ENCODE measurements at regions not wholly inside any gene's neighbourhood (a gene's known extent, or its start where the extent isn't known, plus 50 kb on each side); places are given as distances from the start of the nearest gene placed in this dataset.
"Not testable (repeated sequence)": the region's sequence is repeated elsewhere in the genome, so short reads cannot be mapped to it uniquely, and the experiment has no call there.

DNA sequence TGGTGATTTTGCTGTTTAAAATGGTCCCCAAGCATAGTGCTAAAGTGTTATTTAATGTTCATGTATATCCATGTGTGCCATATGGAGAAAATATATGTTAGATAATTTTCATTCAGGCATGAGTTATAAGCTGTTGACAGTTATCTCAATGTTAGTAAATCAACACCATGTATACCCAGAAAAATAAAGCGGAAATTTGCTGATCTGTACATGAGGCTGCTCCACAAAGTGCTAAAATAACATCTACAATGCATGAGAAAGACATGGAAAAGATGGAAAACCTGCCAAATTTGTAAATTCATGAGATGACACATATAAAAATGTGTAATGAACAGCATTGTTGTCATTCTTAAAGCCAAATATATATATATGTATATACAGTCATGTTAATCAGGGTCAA is 1199.2 kb downstream of the FSCB start:
- Histone ChIP-seq H3K9me3 (ENCODE audit: control insufficient read depth, insufficient read depth, low read depth, low read length) (no peaks in the 10 kb centered on the region), H2AFZ (ENCODE audit: low read length) (no peak overlapping the region)
- DNase-seq (ENCODE audit: low read depth in 2 of 2) = no peak

GRCh38 chr14:43306053-43306452 is 1201.0 kb downstream of the FSCB start:
- TF ChIP-seq, protein P1, sequence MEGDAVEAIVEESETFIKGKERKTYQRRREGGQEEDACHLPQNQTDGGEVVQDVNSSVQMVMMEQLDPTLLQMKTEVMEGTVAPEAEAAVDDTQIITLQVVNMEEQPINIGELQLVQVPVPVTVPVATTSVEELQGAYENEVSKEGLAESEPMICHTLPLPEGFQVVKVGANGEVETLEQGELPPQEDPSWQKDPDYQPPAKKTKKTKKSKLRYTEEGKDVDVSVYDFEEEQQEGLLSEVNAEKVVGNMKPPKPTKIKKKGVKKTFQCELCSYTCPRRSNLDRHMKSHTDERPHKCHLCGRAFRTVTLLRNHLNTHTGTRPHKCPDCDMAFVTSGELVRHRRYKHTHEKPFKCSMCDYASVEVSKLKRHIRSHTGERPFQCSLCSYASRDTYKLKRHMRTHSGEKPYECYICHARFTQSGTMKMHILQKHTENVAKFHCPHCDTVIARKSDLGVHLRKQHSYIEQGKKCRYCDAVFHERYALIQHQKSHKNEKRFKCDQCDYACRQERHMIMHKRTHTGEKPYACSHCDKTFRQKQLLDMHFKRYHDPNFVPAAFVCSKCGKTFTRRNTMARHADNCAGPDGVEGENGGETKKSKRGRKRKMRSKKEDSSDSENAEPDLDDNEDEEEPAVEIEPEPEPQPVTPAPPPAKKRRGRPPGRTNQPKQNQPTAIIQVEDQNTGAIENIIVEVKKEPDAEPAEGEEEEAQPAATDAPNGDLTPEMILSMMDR (conservative IDR thresholded peaks at IDR 0.05 in 1 of 2, IDR thresholded peaks at IDR 0.05 in 1 of 2; ENCODE audit: low read depth in 1 of 2, low read length in 2 of 2) = no peak
- TF ChIP-seq EZH2 (IDR thresholded peaks at IDR 0.05; ENCODE audit: low read length, missing control alignments) = no peak
- no peaks in the 10 kb centered on the region for H3K36me3 ChIP-seq (ENCODE audit: control insufficient read depth, insufficient read depth, low read length)
- no peak overlapping the region for H3K27ac ChIP-seq (ENCODE audit: insufficient read depth, low read length)
- H3K9ac ChIP-seq (ENCODE audit: insufficient read depth, low read length) = no peak overlapping the region
- H3K9me3 ChIP-seq (ENCODE audit: control insufficient read depth, insufficient read depth, low read depth, low read length) = no peaks in the 10 kb centered on the region
- no peaks in the 10 kb centered on the region for H3K4me1 ChIP-seq (ENCODE audit: control insufficient read depth, extremely low read depth, insufficient read depth, low read length)
- no peak overlapping the region for H2AFZ ChIP-seq (ENCODE audit: low read length)
- H3K4me3 ChIP-seq (replicated peaks in 1 of 4; ENCODE audit: control extremely low read depth in 1 of 4, insufficient read depth in 1 of 4, low read depth in 3 of 4, low read length in 4 of 4) = no peak overlapping the region
- no peak overlapping the region for H3K4me2 ChIP-seq (ENCODE audit: extremely low read depth, insufficient read depth, low read length)
- H4K20me1 ChIP-seq (ENCODE audit: control insufficient read depth, extremely low read depth, insufficient read depth, low read length) = no peaks in the 10 kb centered on the region
- DNase-seq (ENCODE audit: low read depth in 2 of 2) = no peak
- H3K27me3 ChIP-seq (ENCODE audit: control insufficient read depth, insufficient read depth, low read length) = no peaks in the 10 kb centered on the region
- H3K79me2 ChIP-seq (ENCODE audit: control insufficient read depth, insufficient read depth, low read length) = no peaks in the 10 kb centered on the region

More for the DNA sequence above, 1199.2 kb downstream of the FSCB start:
- Histone ChIP-seq H3K4me1 (ENCODE audit: control insufficient read depth, extremely low read depth, insufficient read depth, low read length) (no peaks in the 10 kb centered on the region), H3K9ac (ENCODE audit: insufficient read depth, low read length) (no peak overlapping the region), H3K4me2 (ENCODE audit: extremely low read depth, insufficient read depth, low read length) (no peak overlapping the region), H3K79me2 (ENCODE audit: control insufficient read depth, insufficient read depth, low read length) (no peaks in the 10 kb centered on the region), H3K27me3 (ENCODE audit: control insufficient read depth, insufficient read depth, low read length) (no peaks in the 10 kb centered on the region), H4K20me1 (ENCODE audit: control insufficient read depth, extremely low read depth, insufficient read depth, low read length) (no peaks in the 10 kb centered on the region), H3K4me3 (replicated peaks in 1 of 4; ENCODE audit: control extremely low read depth in 1 of 4, insufficient read depth in 1 of 4, low read depth in 3 of 4, low read length in 4 of 4) (no peak overlapping the region), H3K36me3 (ENCODE audit: control insufficient read depth, insufficient read depth, low read length) (no peaks in the 10 kb centered on the region), H3K27ac (ENCODE audit: insufficient read depth, low read length) (no peak overlapping the region)
- TF ChIP-seq, protein P1 (conservative IDR thresholded peaks at IDR 0.05 in 1 of 2, IDR thresholded peaks at IDR 0.05 in 1 of 2; ENCODE audit: low read depth in 1 of 2, low read length in 2 of 2) = no peak
- TF ChIP-seq EZH2 (IDR thresholded peaks at IDR 0.05; ENCODE audit: low read length, missing control alignments) = no peak

- TF ChIP-seq EZH2 (IDR thresholded peaks at IDR 0.05; ENCODE audit: low read length, missing control alignments) = no peak
- TF ChIP-seq, protein P1 (conservative IDR thresholded peaks at IDR 0.05 in 1 of 2, IDR thresholded peaks at IDR 0.05 in 1 of 2; ENCODE audit: low read depth in 1 of 2, low read length in 2 of 2) = no peak
- H3K36me3 ChIP-seq (ENCODE audit: control insufficient read depth, insufficient read depth, low read length) = no peaks in the 10 kb centered on the region
- no peak for DNase-seq (ENCODE audit: low read depth in 2 of 2)
- H2AFZ ChIP-seq (ENCODE audit: low read length) = no peak overlapping the region
- no peak overlapping the region for H3K27ac ChIP-seq (ENCODE audit: insufficient read depth, low read length)
- no peaks in the 10 kb centered on the region for H3K4me1 ChIP-seq (ENCODE audit: control insufficient read depth, extremely low read depth, insufficient read depth, low read length)
- H3K9ac ChIP-seq (ENCODE audit: insufficient read depth, low read length) = no peak overlapping the region
- no peaks in the 10 kb centered on the region for H4K20me1 ChIP-seq (ENCODE audit: control insufficient read depth, extremely low read depth, insufficient read depth, low read length)
- no peaks in the 10 kb centered on the region for H3K9me3 ChIP-seq (ENCODE audit: control insufficient read depth, insufficient read depth, low read depth, low read length)
- no peaks in the 10 kb centered on the region for H3K79me2 ChIP-seq (ENCODE audit: control insufficient read depth, insufficient read depth, low read length)
- no peak overlapping the region for H3K4me2 ChIP-seq (ENCODE audit: extremely low read depth, insufficient read depth, low read length)
- H3K27me3 ChIP-seq (ENCODE audit: control insufficient read depth, insufficient read depth, low read length) = no peaks in the 10 kb centered on the region
- no peak overlapping the region for H3K4me3 ChIP-seq (replicated peaks in 1 of 4; ENCODE audit: control extremely low read depth in 1 of 4, insufficient read depth in 1 of 4, low read depth in 3 of 4, low read length in 4 of 4)
Measured at GRCh38 chr14:43297794-43298193, 1209.3 kb downstream of the FSCB start.

- not testable (repeated sequence) for H3K4me3 ChIP-seq (replicated peaks in 1 of 4; ENCODE audit: control extremely low read depth in 1 of 4, insufficient read depth in 1 of 4, low read depth in 3 of 4, low read length in 4 of 4); H3K4me2 ChIP-seq (ENCODE audit: extremely low read depth, insufficient read depth, low read length); H3K9ac ChIP-seq (ENCODE audit: insufficient read depth, low read length); DNase-seq (ENCODE audit: low read depth in 2 of 2); H3K27me3 ChIP-seq (ENCODE audit: control insufficient read depth, insufficient read depth, low read length); H2AFZ ChIP-seq (ENCODE audit: low read length); H3K27ac ChIP-seq (ENCODE audit: insufficient read depth, low read length); H3K9me3 ChIP-seq (ENCODE audit: control insufficient read depth, insufficient read depth, low read depth, low read length); H3K36me3 ChIP-seq (ENCODE audit: control insufficient read depth, insufficient read depth, low read length); H4K20me1 ChIP-seq (ENCODE audit: control insufficient read depth, extremely low read depth, insufficient read depth, low read length); H3K79me2 ChIP-seq (ENCODE audit: control insufficient read depth, insufficient read depth, low read length); H3K4me1 ChIP-seq (ENCODE audit: control insufficient read depth, extremely low read depth, insufficient read depth, low read length)
Measured at GRCh38 chr14:43296061-43296460, 1211.0 kb downstream of the FSCB start.
